ENCODE measurements at regions not wholly inside any gene's neighbourhood (a gene's known extent, or its start where the extent isn't known, plus 50 kb on each side); places are given as distances from the start of the nearest gene placed in this dataset.
"Not testable (repeated sequence)": the region's sequence is repeated elsewhere in the genome, so short reads cannot be mapped to it uniquely, and the experiment has no call there.

GRCh38 chr5:35561396-35561795 lies 56.3 kb upstream of the SPEF2 start:
- Mint-ChIP-seq H3K4me1 (no peaks in the 10 kb centered on the region), H3K36me3 (peaks cover 0 to 5% (median 4%) of the 10 kb centered on the region in 3 donors), H3K9me3 (peaks cover 16 to 39% (median 28%) of the 10 kb centered on the region in 6 donors), H3K4me3 (no peak overlapping the region), H3K27ac (no peak overlapping the region), H3K27me3 (ENCODE audit: low read depth in 3 of 3) (peaks cover 0 to 5% (median 5%) of the 10 kb centered on the region in 3 donors)
- no peak for DNase-seq

GRCh38 chr5:35557748-35558147 lies 59.9 kb upstream of the SPEF2 start:
- H3K4me1 Mint-ChIP-seq, result no peaks in the 10 kb centered on the region
- no peak overlapping the region for H3K4me3 Mint-ChIP-seq
- peaks cover 0 to 5% (median 2%) of the 10 kb centered on the region in 3 donors for H3K27me3 Mint-ChIP-seq (ENCODE audit: low read depth in 3 of 3)
- no peak overlapping the region for H3K27ac Mint-ChIP-seq
- peaks cover 11 to 42% (median 28%) of the 10 kb centered on the region in 6 donors for H3K9me3 Mint-ChIP-seq
- H3K36me3 Mint-ChIP-seq, result peaks cover 0 to 6% (median 4%) of the 10 kb centered on the region in 3 donors
- no peak for DNase-seq

DNA sequence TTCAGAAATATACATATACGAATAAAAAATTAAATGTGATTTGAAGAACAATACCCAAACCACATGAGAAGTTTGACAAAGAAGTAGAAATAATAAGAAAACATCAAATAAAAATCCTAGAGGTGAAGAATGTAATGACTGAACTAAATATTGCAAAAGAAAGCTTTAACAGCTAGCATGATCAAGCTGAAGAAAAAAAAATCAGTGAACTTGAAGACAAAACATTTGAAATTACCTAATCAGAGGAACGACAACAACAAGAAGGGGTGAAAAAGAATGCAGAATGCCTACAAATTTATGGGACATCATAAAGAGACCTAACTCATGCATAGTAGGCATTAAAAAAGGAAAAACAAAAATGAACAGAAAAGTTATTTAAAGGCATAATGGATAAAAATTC lies 60.5 kb upstream of the SPEF2 start:
- Mint-ChIP-seq H3K36me3 (peaks cover 0 to 6% (median 4%) of the 10 kb centered on the region in 3 donors), H3K27ac (no peak overlapping the region), H3K27me3 (ENCODE audit: low read depth in 3 of 3) (peaks cover 0 to 3% (median 2%) of the 10 kb centered on the region in 3 donors), H3K4me3 (no peak overlapping the region), H3K4me1 (no peaks in the 10 kb centered on the region), H3K9me3 (peaks cover 9 to 42% (median 28%) of the 10 kb centered on the region in 6 donors)
- DNase-seq, result no peak

- peaks cover 0 to 6% (median 4%) of the 10 kb centered on the region in 3 donors for H3K36me3 Mint-ChIP-seq
- peaks cover 9 to 31% (median 22%) of the 10 kb centered on the region in 6 donors for H3K9me3 Mint-ChIP-seq
- no peak overlapping the region for H3K27ac Mint-ChIP-seq
- H3K4me1 Mint-ChIP-seq, result no peaks in the 10 kb centered on the region
- H3K4me3 Mint-ChIP-seq, result no peak overlapping the region
- H3K27me3 Mint-ChIP-seq (ENCODE audit: low read depth in 3 of 3), result peaks cover 0 to 1% (median under 1%) of the 10 kb centered on the region in 3 donors
- no peak for DNase-seq
Observed at GRCh38 chr5:35554016-35554415, 63.6 kb upstream of the SPEF2 start.

GRCh38 chr5:35545190-35545589 lies 72.5 kb upstream of the SPEF2 start:
- Mint-ChIP-seq H3K27ac (no peak overlapping the region), H3K4me1 (no peaks in the 10 kb centered on the region), H3K36me3 (no peaks in the 10 kb centered on the region), H3K27me3 (ENCODE audit: low read depth in 3 of 3) (peaks cover 0 to 5% (median 3%) of the 10 kb centered on the region in 3 donors), H3K9me3 (peaks cover 0 to 3% (median 0%) of the 10 kb centered on the region in 6 donors), H3K4me3 (no peak overlapping the region)
- DNase-seq, result no peak

- H3K4me1 Mint-ChIP-seq, result no peaks in the 10 kb centered on the region
- no peaks in the 10 kb centered on the region for H3K36me3 Mint-ChIP-seq
- H3K9me3 Mint-ChIP-seq, result peaks cover 0 to 3% (median 0%) of the 10 kb centered on the region in 6 donors
- peaks cover 0 to 5% (median 3%) of the 10 kb centered on the region in 3 donors for H3K27me3 Mint-ChIP-seq (ENCODE audit: low read depth in 3 of 3)
- H3K27ac Mint-ChIP-seq, result no peak overlapping the region
- no peak overlapping the region for H3K4me3 Mint-ChIP-seq
- DNase-seq, result no peak
Observed at GRCh38 chr5:35543408-35543807, 74.3 kb upstream of the SPEF2 start.

DNA sequence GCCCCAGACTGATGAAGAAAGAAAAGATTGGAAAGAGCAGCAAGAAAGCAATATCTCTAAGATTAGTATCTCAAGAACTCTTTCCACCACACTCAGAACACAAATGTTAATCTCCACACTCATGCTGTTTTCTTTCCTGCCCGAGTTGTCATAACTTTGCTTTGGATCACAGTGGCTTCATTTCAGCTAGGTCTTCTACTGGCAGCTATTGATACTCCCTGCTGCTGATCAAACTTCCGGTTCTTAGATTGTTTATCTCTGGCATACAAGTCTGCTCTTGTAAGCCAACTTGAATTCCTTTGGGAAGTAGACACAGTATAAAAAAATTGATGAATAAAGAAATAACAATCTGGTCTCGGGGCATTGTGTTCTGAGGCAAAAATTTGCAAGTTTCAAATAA lies 77.7 kb upstream of the SPEF2 start:
- no peaks in the 10 kb centered on the region for H3K36me3 Mint-ChIP-seq
- H3K27me3 Mint-ChIP-seq (ENCODE audit: low read depth in 3 of 3), result peaks cover 0 to 5% (median 4%) of the 10 kb centered on the region in 3 donors
- no peak overlapping the region for H3K27ac Mint-ChIP-seq
- DNase-seq, result no peak
- no peaks in the 10 kb centered on the region for H3K4me1 Mint-ChIP-seq
- no peak overlapping the region for H3K4me3 Mint-ChIP-seq
- H3K9me3 Mint-ChIP-seq, result peaks cover 0 to 2% (median 0%) of the 10 kb centered on the region in 6 donors

DNA sequence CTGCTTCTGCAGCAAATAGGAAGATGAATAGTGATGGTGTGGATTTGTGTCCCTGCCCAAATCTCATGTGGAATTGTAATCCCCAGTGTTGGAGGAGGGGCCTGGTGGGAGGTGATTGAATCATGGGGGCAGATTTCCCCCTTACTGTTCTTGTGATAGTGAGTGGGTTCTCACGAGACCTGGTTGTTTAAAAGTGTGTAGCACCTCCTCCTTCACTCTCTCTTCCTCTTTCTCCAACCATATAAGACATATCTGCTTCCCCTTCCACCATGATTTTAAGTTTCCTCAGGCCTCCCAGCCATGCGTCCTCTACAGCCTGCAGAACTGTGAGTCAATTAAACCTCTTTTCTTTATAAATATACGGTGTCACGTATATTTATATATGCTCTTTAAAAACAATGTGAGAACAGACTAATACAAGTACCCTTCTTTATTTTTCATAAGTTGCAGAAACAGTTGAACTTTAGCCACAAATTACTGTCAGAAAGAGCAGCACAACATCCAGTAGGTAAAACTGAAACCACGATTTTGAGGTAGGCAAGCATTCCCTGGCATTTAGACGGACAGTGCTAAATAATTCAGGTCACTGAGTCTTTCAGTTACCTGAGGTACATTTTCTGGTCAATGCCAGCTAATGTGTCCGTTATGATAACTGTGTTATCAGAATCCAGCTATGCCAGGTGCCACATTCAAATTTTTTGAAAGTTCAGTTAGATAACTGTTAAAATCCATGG lies 79.3 kb upstream of the SPEF2 start:
- Mint-ChIP-seq H3K4me3 (no peak overlapping the region), H3K9me3 (peaks cover 0 to 2% (median 0%) of the 10 kb centered on the region in 6 donors), H3K36me3 (no peaks in the 10 kb centered on the region), H3K27ac (no peak overlapping the region), H3K4me1 (no peaks in the 10 kb centered on the region), H3K27me3 (ENCODE audit: low read depth in 3 of 3) (peaks cover 0 to 8% (median 4%) of the 10 kb centered on the region in 3 donors)
- DNase-seq, result no peak

DNA sequence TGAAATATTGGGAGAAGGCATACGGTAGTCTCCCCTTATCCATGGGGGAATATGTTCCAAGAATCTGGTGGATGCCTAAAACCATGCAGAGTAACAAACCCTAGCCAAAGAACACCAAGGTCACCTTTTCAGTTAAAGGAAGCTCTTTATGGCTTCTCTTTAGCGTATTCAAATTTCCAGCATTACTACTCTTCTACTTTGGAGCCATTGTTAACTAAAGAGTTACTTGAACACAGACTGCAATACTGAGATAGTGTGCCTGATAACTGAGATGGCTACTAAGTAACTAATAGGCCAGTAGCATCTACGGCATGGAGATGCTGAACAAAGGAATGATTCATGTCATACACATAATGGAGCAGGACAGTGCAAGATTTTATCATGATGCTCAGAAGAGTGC lies 84.5 kb upstream of the SPEF2 start:
- no peak overlapping the region for H3K27ac Mint-ChIP-seq
- no peaks in the 10 kb centered on the region for H3K4me1 Mint-ChIP-seq
- peaks cover 0 to 8% (median 4%) of the 10 kb centered on the region in 3 donors for H3K27me3 Mint-ChIP-seq (ENCODE audit: low read depth in 3 of 3)
- no peaks in the 10 kb centered on the region for H3K36me3 Mint-ChIP-seq
- H3K4me3 Mint-ChIP-seq, result no peak overlapping the region
- no peak for DNase-seq
- H3K9me3 Mint-ChIP-seq, result no peaks in the 10 kb centered on the region

DNA sequence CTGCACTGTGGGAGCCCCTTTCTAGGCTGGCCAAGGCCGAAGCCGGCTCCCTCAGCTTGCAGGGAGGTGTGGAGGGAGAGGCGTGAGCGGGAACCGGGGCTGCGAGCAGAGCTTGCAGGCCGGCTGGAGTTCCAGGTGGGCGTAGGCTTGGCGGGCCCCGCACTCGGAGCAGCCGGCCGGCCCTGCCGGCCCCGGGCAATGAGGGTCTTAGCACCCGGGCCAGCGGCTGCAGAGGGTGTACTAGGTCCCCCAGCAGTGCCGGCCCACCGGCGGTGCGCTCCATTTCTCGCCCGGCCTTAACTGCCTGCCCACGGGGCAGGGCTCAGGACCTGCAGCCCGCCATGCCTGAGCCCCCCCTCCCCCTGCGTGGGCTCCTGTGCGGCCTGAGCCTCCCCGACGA lies 86.1 kb upstream of the SPEF2 start:
- not testable (repeated sequence) for H3K9me3 Mint-ChIP-seq, H3K27ac Mint-ChIP-seq

GRCh38 chr5:35518104-35518503 lies 99.6 kb upstream of the SPEF2 start:
- H3K4me1 Mint-ChIP-seq, result no peaks in the 10 kb centered on the region
- H3K27ac Mint-ChIP-seq, result no peak overlapping the region
- no peak overlapping the region for H3K4me3 Mint-ChIP-seq
- H3K27me3 Mint-ChIP-seq (ENCODE audit: low read depth in 3 of 3), result peaks cover 0 to 6% (median 0%) of the 10 kb centered on the region in 3 donors
- peaks cover 0 to 9% (median 3%) of the 10 kb centered on the region in 6 donors for H3K9me3 Mint-ChIP-seq
- DNase-seq, result no peak
- H3K36me3 Mint-ChIP-seq, result no peaks in the 10 kb centered on the region

More for the DNA sequence above, 86.1 kb upstream of the SPEF2 start:
- not testable (repeated sequence) for H3K36me3 Mint-ChIP-seq; H3K4me3 Mint-ChIP-seq; DNase-seq; H3K4me1 Mint-ChIP-seq; H3K27me3 Mint-ChIP-seq (ENCODE audit: low read depth in 3 of 3)

GRCh38 chr5:35516271-35516670 lies 101.4 kb upstream of the SPEF2 start:
- Mint-ChIP-seq H3K4me1 (no peaks in the 10 kb centered on the region), H3K27ac (no peak overlapping the region), H3K27me3 (ENCODE audit: low read depth in 3 of 3) (peaks cover 0 to 3% (median 0%) of the 10 kb centered on the region in 3 donors), H3K4me3 (no peak overlapping the region), H3K36me3 (peaks cover 0 to 3% (median 0%) of the 10 kb centered on the region in 3 donors), H3K9me3 (peaks cover 0 to 14% (median 3%) of the 10 kb centered on the region in 6 donors)
- no peak for DNase-seq

DNA sequence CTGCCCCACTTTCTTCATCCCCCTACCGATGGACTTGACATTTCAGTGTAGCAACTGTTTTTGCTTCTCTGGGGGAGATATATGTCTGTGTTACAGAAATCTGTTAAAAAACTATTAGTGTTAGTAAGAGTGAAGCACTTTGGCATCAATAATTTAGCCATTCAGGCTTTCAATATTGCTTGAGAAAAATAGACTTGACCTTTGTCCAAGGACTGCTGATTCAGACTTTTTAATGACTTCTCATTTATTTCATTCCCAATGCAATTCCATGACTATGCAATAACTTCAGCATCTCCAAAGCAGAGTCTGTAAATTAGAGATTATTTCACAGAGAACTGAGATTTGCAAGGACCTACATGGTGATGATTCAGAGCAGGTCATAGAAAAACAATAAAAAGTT lies 104.1 kb upstream of the SPEF2 start:
- H3K9me3 Mint-ChIP-seq, result peaks cover 0 to 14% (median 2%) of the 10 kb centered on the region in 6 donors
- H3K4me1 Mint-ChIP-seq, result no peaks in the 10 kb centered on the region
- peaks cover under 1 to 3% (median 2%) of the 10 kb centered on the region in 3 donors for H3K27me3 Mint-ChIP-seq (ENCODE audit: low read depth in 3 of 3)
- H3K27ac Mint-ChIP-seq, result no peak overlapping the region
- peaks cover 0 to 3% (median 0%) of the 10 kb centered on the region in 3 donors for H3K36me3 Mint-ChIP-seq
- DNase-seq, result no peak
- H3K4me3 Mint-ChIP-seq, result no peak overlapping the region

DNA sequence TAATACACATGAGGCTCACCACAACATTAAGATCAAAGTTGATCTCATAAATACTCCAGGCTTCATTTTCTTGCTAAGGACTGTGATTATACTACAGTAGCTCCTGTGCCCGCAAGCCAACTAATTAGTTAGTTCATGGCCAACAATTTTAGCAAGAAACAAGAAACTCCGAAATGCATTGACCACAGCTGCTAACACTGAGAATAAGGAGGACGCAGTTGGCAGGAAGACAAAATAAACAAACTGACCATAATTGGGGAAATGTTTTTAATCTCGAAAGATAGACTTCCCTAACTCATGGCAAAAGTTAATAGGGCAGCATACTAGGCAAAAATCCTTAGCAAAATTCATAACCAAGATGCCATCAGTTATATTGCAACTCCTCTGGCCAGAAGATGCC lies 115.5 kb upstream of the SPEF2 start:
- Mint-ChIP-seq H3K4me3 (no peak overlapping the region), H3K27ac (no peak overlapping the region), H3K36me3 (no peaks in the 10 kb centered on the region), H3K4me1 (no peaks in the 10 kb centered on the region), H3K9me3 (peaks cover 2 to 29% (median 13%) of the 10 kb centered on the region in 6 donors), H3K27me3 (ENCODE audit: low read depth in 3 of 3) (peaks cover 0 to 3% (median 3%) of the 10 kb centered on the region in 3 donors)
- DNase-seq, result no peak

All from immature natural killer cell (primary cell).